HCT116 (cell line): ENCODE measurements at regions not wholly inside any gene's neighbourhood (a gene's known extent, or its start where the extent isn't known, plus 50 kb on each side); places are given as distances from the start of the nearest gene placed in this dataset.

Experiments
- CEBPB ChIP-seq: IDR thresholded peaks from 2 replicates; pipeline ENCODE4 v1.6.1; 2012; ENCODE audit warnings: low read depth
- EZH2 ChIP-seq: fragments of 200-600 bp; sonication (generic); IDR thresholded peaks from 2 replicates; pipeline ENCODE4 v1.6.1; 2017; ENCODE audit warnings: antibody characterized with exemption, mixed run types
- POLR2A ChIP-seq: IDR thresholded peaks from 2 replicates; pipeline ENCODE4 v1.7.0; 2011; ENCODE audit warnings: borderline replicate concordance; ENCODE audit not compliant: insufficient read depth, insufficient read length; ENCODE audit errors: extremely low read depth
- RAD21 ChIP-seq: IDR thresholded peaks from 2 replicates; pipeline ENCODE4 v1.6.1; 2012; ENCODE audit warnings: low read depth, mild to moderate bottlenecking
- YY1 ChIP-seq: IDR thresholded peaks from 2 replicates; pipeline ENCODE4 v1.6.1; 2011; ENCODE audit warnings: low read length, low read depth, moderate library complexity, mild to moderate bottlenecking; ENCODE audit not compliant: insufficient replicate concordance; ENCODE audit errors: extremely low read depth
- ZFX ChIP-seq: fragments of 450-650 bp; IDR thresholded peaks from 2 replicates; pipeline ENCODE4 v1.6.1; 2017
- ZNF274 ChIP-seq: fragments of 200-500 bp; sonication (Bioruptor generic); IDR thresholded peaks from 2 replicates; pipeline ENCODE4 v1.6.1; 2014; ENCODE audit warnings: mild to moderate bottlenecking, low read depth, low read length, inconsistent platforms
- TF ChIP-seq, protein P1 (sequence below), 3 experiments: fragments of 200-600 bp in 1 of 3; sonication (generic) in 1 of 3; IDR thresholded peaks in 2 of 3; conservative IDR thresholded peaks in 1 of 3; 2 replicates each; pipeline ENCODE4 v1.5.1; 2012 to 2017; ENCODE audit warnings: low read depth in 2 of 3, low read length in 2 of 3, antibody characterized with exemption in 1 of 3, borderline replicate concordance in 1 of 3, control low read depth in 1 of 3, mild to moderate bottlenecking in 1 of 3, mixed read lengths in 1 of 3, mixed run types in 1 of 3, moderate library complexity in 1 of 3; ENCODE audit not compliant: insufficient read depth in 1 of 3
- TF ChIP-seq, protein P2 (sequence below): IDR thresholded peaks from 2 replicates; pipeline ENCODE4 v1.6.1; 2012; ENCODE audit warnings: low read depth
- TF ChIP-seq, protein P3 (sequence below): IDR thresholded peaks from 2 replicates; pipeline ENCODE4 v1.6.1; 2012
- TF ChIP-seq, protein P4 (sequence below): IDR thresholded peaks from 2 replicates; pipeline ENCODE4 v1.6.1; 2011; ENCODE audit warnings: mild to moderate bottlenecking, low read length, moderate library complexity; ENCODE audit not compliant: insufficient replicate concordance; ENCODE audit errors: extremely low read depth

DNA sequence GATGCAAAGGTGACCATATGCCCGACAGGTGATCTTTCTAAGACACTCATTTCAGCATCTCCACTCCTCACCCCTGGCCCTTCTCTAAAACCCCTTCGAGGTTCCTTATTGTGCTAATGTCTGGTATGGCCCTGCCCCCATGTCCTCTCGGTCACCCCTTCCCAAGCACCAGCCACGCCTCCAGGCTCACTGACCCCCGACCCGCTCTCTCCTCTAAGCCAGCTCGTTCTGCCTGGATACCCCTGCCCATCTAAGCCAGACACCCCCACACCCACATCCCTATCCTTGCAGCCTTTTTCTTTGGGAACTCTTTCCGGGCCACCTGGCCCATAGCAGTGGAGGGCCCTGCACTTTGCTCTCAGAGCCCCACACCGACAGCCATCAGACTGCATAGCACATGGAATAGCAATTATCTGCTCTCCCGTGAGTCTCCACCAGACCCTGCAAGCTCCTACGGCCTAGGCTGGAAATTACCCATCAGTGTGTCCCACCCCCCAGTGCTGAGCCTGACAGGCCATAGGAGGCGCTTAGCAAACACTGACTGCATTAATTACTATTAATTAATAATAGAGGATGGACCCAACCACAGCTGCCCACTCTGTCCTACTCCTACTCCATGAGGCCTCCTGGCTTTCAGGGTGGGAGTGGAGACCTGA lies 176.7 kb downstream of the TMEM132E start:
- TF ChIP-seq CEBPB (no peak), ZNF274 (no peak), POLR2A (no peak), ZFX (no peak), EZH2 (no peak), RAD21 (no peak), YY1 (no peak)
- TF ChIP-seq, protein P1, sequence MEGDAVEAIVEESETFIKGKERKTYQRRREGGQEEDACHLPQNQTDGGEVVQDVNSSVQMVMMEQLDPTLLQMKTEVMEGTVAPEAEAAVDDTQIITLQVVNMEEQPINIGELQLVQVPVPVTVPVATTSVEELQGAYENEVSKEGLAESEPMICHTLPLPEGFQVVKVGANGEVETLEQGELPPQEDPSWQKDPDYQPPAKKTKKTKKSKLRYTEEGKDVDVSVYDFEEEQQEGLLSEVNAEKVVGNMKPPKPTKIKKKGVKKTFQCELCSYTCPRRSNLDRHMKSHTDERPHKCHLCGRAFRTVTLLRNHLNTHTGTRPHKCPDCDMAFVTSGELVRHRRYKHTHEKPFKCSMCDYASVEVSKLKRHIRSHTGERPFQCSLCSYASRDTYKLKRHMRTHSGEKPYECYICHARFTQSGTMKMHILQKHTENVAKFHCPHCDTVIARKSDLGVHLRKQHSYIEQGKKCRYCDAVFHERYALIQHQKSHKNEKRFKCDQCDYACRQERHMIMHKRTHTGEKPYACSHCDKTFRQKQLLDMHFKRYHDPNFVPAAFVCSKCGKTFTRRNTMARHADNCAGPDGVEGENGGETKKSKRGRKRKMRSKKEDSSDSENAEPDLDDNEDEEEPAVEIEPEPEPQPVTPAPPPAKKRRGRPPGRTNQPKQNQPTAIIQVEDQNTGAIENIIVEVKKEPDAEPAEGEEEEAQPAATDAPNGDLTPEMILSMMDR (IDR thresholded peaks at IDR 0.05 in 2 of 3, conservative IDR thresholded peaks at IDR 0.05 in 1 of 3; ENCODE audit: borderline replicate concordance in 1 of 3, insufficient read depth in 1 of 3, low read depth in 2 of 3, low read length in 2 of 3): no peak
- TF ChIP-seq, protein P2, sequence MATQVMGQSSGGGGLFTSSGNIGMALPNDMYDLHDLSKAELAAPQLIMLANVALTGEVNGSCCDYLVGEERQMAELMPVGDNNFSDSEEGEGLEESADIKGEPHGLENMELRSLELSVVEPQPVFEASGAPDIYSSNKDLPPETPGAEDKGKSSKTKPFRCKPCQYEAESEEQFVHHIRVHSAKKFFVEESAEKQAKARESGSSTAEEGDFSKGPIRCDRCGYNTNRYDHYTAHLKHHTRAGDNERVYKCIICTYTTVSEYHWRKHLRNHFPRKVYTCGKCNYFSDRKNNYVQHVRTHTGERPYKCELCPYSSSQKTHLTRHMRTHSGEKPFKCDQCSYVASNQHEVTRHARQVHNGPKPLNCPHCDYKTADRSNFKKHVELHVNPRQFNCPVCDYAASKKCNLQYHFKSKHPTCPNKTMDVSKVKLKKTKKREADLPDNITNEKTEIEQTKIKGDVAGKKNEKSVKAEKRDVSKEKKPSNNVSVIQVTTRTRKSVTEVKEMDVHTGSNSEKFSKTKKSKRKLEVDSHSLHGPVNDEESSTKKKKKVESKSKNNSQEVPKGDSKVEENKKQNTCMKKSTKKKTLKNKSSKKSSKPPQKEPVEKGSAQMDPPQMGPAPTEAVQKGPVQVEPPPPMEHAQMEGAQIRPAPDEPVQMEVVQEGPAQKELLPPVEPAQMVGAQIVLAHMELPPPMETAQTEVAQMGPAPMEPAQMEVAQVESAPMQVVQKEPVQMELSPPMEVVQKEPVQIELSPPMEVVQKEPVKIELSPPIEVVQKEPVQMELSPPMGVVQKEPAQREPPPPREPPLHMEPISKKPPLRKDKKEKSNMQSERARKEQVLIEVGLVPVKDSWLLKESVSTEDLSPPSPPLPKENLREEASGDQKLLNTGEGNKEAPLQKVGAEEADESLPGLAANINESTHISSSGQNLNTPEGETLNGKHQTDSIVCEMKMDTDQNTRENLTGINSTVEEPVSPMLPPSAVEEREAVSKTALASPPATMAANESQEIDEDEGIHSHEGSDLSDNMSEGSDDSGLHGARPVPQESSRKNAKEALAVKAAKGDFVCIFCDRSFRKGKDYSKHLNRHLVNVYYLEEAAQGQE: no peak
- TF ChIP-seq, protein P3, sequence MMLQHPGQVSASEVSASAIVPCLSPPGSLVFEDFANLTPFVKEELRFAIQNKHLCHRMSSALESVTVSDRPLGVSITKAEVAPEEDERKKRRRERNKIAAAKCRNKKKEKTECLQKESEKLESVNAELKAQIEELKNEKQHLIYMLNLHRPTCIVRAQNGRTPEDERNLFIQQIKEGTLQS: no peak
- TF ChIP-seq, protein P4, sequence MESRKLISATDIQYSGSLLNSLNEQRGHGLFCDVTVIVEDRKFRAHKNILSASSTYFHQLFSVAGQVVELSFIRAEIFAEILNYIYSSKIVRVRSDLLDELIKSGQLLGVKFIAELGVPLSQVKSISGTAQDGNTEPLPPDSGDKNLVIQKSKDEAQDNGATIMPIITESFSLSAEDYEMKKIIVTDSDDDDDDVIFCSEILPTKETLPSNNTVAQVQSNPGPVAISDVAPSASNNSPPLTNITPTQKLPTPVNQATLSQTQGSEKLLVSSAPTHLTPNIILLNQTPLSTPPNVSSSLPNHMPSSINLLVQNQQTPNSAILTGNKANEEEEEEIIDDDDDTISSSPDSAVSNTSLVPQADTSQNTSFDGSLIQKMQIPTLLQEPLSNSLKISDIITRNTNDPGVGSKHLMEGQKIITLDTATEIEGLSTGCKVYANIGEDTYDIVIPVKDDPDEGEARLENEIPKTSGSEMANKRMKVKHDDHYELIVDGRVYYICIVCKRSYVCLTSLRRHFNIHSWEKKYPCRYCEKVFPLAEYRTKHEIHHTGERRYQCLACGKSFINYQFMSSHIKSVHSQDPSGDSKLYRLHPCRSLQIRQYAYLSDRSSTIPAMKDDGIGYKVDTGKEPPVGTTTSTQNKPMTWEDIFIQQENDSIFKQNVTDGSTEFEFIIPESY: no peak
